ENCODE measurements at regions not wholly inside any gene's neighbourhood (a gene's known extent, or its start where the extent isn't known, plus 50 kb on each side); places are given as distances from the start of the nearest gene placed in this dataset.

DNA sequence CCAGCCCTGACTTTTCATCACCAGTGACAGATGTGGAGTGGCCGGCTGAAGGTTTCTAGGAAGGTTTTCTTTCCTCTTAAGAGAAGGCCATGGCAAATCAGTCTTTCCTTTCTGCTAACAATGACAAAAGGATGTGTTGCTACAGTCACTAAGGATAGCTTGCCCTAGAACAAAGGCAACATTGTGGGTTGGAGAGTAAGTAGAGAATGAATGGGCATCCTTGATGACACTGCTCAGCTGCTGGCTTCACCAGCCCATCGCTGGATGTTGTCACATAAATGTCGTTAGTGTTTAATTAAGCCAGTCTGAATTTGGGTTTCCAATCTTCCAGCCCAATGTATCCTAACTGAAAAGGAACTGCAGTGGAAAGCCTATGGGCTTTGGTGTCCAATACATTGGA lies 168.4 kb downstream of the ZIC5 start:
- Histone ChIP-seq H3K9me3 (ENCODE audit: low read depth) (no peaks in the 10 kb centered on the region), H3K27ac (no peak overlapping the region), H3K4me2 (no peak overlapping the region), H2AFZ (no peak overlapping the region), H3K27me3 (no peaks in the 10 kb centered on the region), H4K20me1 (ENCODE audit: insufficient read depth, poor library complexity, severe bottlenecking) (no peaks in the 10 kb centered on the region), H3K4me3 (no peak overlapping the region), H3K36me3 (replicated peaks; ENCODE audit: insufficient read depth, low read depth) (no peaks in the 10 kb centered on the region), H3K4me1 (ENCODE audit: insufficient read depth) (no peaks in the 10 kb centered on the region), H3K79me2 (no peaks in the 10 kb centered on the region), H3K9me2 (replicated peaks; ENCODE audit: insufficient read depth) (no peaks in the 10 kb centered on the region)
- WGBS (ENCODE audit: low lambda C conversion rate, missing lambda C conversion rate) = 94% methylated on average over 3 of the region's 3 CpGs
- DNase-seq (ENCODE audit: low spot score) = no peak
- TF ChIP-seq EZH2 (IDR thresholded peaks at IDR 0.05; ENCODE audit: borderline replicate concordance) (no peak), EZH2phosphoT487 (IDR thresholded peaks at IDR 0.05; ENCODE audit: low read depth, severe bottlenecking, unreplicated experiment) (no peak)
- TF ChIP-seq, protein P1, sequence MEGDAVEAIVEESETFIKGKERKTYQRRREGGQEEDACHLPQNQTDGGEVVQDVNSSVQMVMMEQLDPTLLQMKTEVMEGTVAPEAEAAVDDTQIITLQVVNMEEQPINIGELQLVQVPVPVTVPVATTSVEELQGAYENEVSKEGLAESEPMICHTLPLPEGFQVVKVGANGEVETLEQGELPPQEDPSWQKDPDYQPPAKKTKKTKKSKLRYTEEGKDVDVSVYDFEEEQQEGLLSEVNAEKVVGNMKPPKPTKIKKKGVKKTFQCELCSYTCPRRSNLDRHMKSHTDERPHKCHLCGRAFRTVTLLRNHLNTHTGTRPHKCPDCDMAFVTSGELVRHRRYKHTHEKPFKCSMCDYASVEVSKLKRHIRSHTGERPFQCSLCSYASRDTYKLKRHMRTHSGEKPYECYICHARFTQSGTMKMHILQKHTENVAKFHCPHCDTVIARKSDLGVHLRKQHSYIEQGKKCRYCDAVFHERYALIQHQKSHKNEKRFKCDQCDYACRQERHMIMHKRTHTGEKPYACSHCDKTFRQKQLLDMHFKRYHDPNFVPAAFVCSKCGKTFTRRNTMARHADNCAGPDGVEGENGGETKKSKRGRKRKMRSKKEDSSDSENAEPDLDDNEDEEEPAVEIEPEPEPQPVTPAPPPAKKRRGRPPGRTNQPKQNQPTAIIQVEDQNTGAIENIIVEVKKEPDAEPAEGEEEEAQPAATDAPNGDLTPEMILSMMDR (IDR thresholded peaks at IDR 0.05; ENCODE audit: poor library complexity) = no peak

DNA sequence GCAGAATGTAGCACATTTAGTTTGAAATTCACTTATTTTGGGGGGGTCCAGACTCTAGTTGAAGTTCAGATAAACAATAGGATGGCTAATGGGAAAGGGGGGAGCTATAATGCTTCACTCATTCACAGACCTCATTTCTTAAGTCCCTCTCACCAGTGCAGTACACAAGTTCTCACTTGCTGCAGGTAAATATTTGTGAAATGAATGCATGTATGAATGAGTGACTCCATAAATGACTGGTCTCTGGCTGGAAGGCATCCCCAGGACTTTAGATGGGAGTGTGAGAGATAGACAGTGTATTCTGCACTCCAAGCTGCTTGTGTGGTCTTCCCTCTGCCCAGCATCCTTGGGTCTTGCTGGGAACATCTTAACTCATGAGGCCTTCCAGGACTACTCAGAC lies 169.2 kb downstream of the ZIC5 start:
- no peaks in the 10 kb centered on the region for H3K9me2 ChIP-seq (replicated peaks; ENCODE audit: insufficient read depth)
- no peaks in the 10 kb centered on the region for H3K9me3 ChIP-seq (ENCODE audit: low read depth)
- H3K36me3 ChIP-seq (replicated peaks; ENCODE audit: insufficient read depth, low read depth) = no peaks in the 10 kb centered on the region
- DNase-seq (ENCODE audit: low spot score) = no peak
- no peak overlapping the region for H3K4me3 ChIP-seq
- H4K20me1 ChIP-seq (ENCODE audit: insufficient read depth, poor library complexity, severe bottlenecking) = no peaks in the 10 kb centered on the region
- TF ChIP-seq EZH2 (IDR thresholded peaks at IDR 0.05; ENCODE audit: borderline replicate concordance) = no peak
- TF ChIP-seq, protein P1 (IDR thresholded peaks at IDR 0.05; ENCODE audit: poor library complexity) = no peak
- no peak for TF ChIP-seq EZH2phosphoT487 (IDR thresholded peaks at IDR 0.05; ENCODE audit: low read depth, severe bottlenecking, unreplicated experiment)
- H3K4me1 ChIP-seq (ENCODE audit: insufficient read depth) = no peaks in the 10 kb centered on the region
- H3K79me2 ChIP-seq = no peaks in the 10 kb centered on the region
- no peak overlapping the region for H2AFZ ChIP-seq
- H3K4me2 ChIP-seq = no peak overlapping the region
- H3K27me3 ChIP-seq = no peaks in the 10 kb centered on the region
- no peak overlapping the region for H3K27ac ChIP-seq

DNA sequence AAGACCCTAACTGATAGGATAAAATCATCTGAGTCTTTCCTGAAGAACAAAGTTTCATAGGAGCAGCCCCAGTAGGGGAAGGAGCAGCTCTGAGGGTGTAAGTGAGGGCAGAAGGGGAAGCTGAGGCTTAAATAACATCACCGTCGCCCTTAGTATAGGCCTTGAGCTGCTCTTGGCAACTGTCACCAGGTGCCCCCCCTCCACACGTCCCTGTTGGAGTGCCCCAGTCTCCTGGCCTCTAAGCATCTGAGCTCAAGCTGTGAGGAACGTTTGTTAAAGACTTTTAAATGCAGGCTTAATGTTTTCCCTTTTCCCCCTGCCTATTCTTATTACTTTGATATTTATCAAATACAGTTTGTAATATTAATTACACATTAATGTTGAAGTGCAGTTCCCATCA lies 170.6 kb downstream of the ZIC5 start:
- no peak overlapping the region for H2AFZ ChIP-seq
- no peaks in the 10 kb centered on the region for H3K27me3 ChIP-seq
- H3K27ac ChIP-seq = no peak overlapping the region
- 38% methylated on average over 4 of the region's 4 CpGs for WGBS (ENCODE audit: low lambda C conversion rate, missing lambda C conversion rate)
- no peaks in the 10 kb centered on the region for H3K79me2 ChIP-seq
- no peak overlapping the region for H3K4me2 ChIP-seq
- no peaks in the 10 kb centered on the region for H3K36me3 ChIP-seq (replicated peaks; ENCODE audit: insufficient read depth, low read depth)
- no peaks in the 10 kb centered on the region for H3K4me1 ChIP-seq (ENCODE audit: insufficient read depth)
- DNase-seq (ENCODE audit: low spot score) = no peak
- TF ChIP-seq, protein P1 (IDR thresholded peaks at IDR 0.05; ENCODE audit: poor library complexity) = no peak
- TF ChIP-seq EZH2 (IDR thresholded peaks at IDR 0.05; ENCODE audit: borderline replicate concordance) (no peak), EZH2phosphoT487 (IDR thresholded peaks at IDR 0.05; ENCODE audit: low read depth, severe bottlenecking, unreplicated experiment) (no peak)
- no peak overlapping the region for H3K4me3 ChIP-seq
- H3K9me3 ChIP-seq (ENCODE audit: low read depth) = no peaks in the 10 kb centered on the region
- no peaks in the 10 kb centered on the region for H3K9me2 ChIP-seq (replicated peaks; ENCODE audit: insufficient read depth)
- no peaks in the 10 kb centered on the region for H4K20me1 ChIP-seq (ENCODE audit: insufficient read depth, poor library complexity, severe bottlenecking)

DNA sequence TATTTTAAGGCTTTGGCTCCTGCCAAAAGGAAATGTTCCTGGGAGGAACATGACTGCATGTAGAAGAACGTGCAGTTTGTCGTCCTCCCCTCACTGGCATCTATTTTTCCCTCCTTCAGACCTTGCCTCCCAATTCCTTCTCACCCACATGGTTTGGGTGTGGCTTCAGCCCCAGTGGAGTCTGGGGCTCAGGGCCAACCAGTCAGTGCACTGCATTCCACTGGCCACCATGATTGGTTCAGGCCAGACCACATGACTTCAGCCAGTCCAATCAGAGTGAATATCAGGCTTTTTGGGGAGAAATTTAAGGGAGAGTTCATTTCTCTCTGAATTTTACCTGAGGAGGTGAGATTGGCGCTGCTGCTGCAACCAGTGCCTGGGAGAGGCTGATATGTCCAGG lies 171.6 kb downstream of the ZIC5 start:
- Histone ChIP-seq H3K4me1 (ENCODE audit: insufficient read depth) (no peaks in the 10 kb centered on the region), H3K9me3 (ENCODE audit: low read depth) (no peaks in the 10 kb centered on the region), H3K4me2 (no peak overlapping the region), H3K9me2 (replicated peaks; ENCODE audit: insufficient read depth) (no peaks in the 10 kb centered on the region), H2AFZ (no peak overlapping the region), H4K20me1 (ENCODE audit: insufficient read depth, poor library complexity, severe bottlenecking) (no peaks in the 10 kb centered on the region), H3K27me3 (no peaks in the 10 kb centered on the region), H3K79me2 (no peaks in the 10 kb centered on the region), H3K4me3 (no peak overlapping the region), H3K36me3 (replicated peaks; ENCODE audit: insufficient read depth, low read depth) (no peaks in the 10 kb centered on the region), H3K27ac (no peak overlapping the region)
- no peak for TF ChIP-seq EZH2phosphoT487 (IDR thresholded peaks at IDR 0.05; ENCODE audit: low read depth, severe bottlenecking, unreplicated experiment)
- TF ChIP-seq, protein P1 (IDR thresholded peaks at IDR 0.05; ENCODE audit: poor library complexity) = no peak
- TF ChIP-seq EZH2 (IDR thresholded peaks at IDR 0.05; ENCODE audit: borderline replicate concordance) = no peak
- no peak for DNase-seq (ENCODE audit: low spot score)
- WGBS (ENCODE audit: low lambda C conversion rate, missing lambda C conversion rate) = 95% methylated on average over 3 of the region's 3 CpGs

Data from hepatocyte (in vitro differentiated cells).